ENCODE measurements at regions not wholly inside any gene's neighbourhood (a gene's known extent, or its start where the extent isn't known, plus 50 kb on each side); places are given as distances from the start of the nearest gene placed in this dataset.

DNA sequence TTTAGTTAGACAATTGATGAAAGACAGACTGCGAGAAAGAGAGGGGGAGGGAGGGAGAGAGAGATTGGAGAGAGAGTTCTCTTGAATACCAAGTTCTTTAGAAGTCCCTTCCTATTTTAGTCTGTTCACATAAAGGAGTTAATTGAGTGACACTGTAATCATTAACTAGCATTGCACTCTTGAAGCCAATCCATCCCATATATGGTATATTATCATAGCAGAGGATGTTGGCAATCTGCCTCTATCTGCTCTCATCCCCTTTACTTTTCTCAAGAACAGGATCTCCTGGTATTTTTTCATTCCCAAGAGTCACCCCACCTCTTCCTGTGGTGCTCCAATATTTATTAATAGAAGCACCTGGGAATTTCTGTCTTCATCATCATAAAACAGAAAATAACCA lies 959.6 kb upstream of the NDST4 start:
- Histone ChIP-seq H3K4me3 (no peak overlapping the region), H3K27me3 (no peaks in the 10 kb centered on the region), H3K36me3 (no peaks in the 10 kb centered on the region), H3K9me3 (no peaks in the 10 kb centered on the region), H3K4me1 (no peaks in the 10 kb centered on the region), H3K27ac (no peak overlapping the region)
- intact Hi-C loops (cut with DNase I) = no loop called here
- no peak for DNase-seq (ENCODE audit: extremely low spot score in 2 of 2)
- TF ChIP-seq, protein P1, sequence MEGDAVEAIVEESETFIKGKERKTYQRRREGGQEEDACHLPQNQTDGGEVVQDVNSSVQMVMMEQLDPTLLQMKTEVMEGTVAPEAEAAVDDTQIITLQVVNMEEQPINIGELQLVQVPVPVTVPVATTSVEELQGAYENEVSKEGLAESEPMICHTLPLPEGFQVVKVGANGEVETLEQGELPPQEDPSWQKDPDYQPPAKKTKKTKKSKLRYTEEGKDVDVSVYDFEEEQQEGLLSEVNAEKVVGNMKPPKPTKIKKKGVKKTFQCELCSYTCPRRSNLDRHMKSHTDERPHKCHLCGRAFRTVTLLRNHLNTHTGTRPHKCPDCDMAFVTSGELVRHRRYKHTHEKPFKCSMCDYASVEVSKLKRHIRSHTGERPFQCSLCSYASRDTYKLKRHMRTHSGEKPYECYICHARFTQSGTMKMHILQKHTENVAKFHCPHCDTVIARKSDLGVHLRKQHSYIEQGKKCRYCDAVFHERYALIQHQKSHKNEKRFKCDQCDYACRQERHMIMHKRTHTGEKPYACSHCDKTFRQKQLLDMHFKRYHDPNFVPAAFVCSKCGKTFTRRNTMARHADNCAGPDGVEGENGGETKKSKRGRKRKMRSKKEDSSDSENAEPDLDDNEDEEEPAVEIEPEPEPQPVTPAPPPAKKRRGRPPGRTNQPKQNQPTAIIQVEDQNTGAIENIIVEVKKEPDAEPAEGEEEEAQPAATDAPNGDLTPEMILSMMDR (IDR thresholded peaks at IDR 0.05) = no peak
- TF ChIP-seq POLR2A (IDR thresholded peaks at IDR 0.05) (no peak), POLR2AphosphoS5 (IDR thresholded peaks at IDR 0.05; ENCODE audit: insufficient read depth in 1 of 2, low read depth in 1 of 2) (no peak)

DNA sequence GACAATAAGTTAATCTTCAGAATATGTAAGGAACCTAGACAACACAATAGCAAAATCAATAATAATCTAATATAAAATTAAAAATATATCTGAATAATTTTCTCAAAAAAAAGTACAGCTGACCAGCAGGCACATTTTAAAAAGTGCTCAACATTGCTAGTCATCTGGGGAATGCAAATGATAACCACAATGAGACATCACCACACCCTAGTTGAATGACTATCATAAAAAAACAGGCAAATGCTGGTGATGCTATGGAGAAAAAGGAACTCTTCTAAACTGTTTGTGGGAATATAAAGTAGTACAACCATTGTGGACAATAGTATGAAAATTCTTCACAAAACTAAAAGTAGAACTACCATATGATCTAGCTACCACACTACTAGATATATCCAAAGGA lies 956.9 kb upstream of the NDST4 start:
- Histone ChIP-seq H3K4me1 (no peaks in the 10 kb centered on the region), H3K9me3 (no peaks in the 10 kb centered on the region), H3K27me3 (no peaks in the 10 kb centered on the region), H3K36me3 (no peaks in the 10 kb centered on the region), H3K27ac (no peak overlapping the region), H3K4me3 (no peak overlapping the region)
- intact Hi-C loops (cut with DNase I) = no loop called here
- TF ChIP-seq POLR2A (IDR thresholded peaks at IDR 0.05) = no peak
- TF ChIP-seq, protein P1 (IDR thresholded peaks at IDR 0.05) = no peak
- no peak for TF ChIP-seq POLR2AphosphoS5 (IDR thresholded peaks at IDR 0.05; ENCODE audit: insufficient read depth in 1 of 2, low read depth in 1 of 2)
- no peak for DNase-seq (ENCODE audit: extremely low spot score in 2 of 2)

DNA sequence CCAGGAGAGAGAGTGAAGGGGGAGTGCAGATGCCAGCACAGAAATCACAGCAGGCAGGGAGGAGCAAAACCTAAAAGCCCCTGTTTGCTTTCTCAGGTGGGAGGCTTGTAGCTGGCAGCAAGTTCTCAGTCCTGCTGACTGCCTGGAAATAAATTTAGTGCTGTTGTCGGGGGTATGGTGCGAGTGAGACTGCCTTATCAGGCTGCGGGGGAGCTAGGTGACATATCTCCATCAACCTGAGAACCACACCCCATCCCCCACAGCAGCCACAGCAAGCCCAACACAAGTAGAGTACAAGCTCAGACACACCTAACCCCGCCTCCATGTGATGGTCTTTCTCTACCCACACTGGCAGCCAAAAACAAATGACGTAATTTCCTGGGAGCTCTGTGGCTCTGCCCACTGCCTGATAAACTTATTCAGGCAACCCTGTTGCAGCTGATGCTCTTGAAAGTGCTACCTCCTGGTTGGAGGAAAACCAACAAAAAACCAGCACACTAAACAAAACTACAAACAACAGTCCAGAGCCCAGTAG lies 953.4 kb upstream of the NDST4 start:
- TF ChIP-seq, protein P1 (IDR thresholded peaks at IDR 0.05) = no peak
- TF ChIP-seq POLR2A (IDR thresholded peaks at IDR 0.05) = no peak
- TF ChIP-seq POLR2AphosphoS5 (IDR thresholded peaks at IDR 0.05; ENCODE audit: insufficient read depth in 1 of 2, low read depth in 1 of 2) = no peak
- Histone ChIP-seq H3K4me1 (no peaks in the 10 kb centered on the region), H3K27ac (no peak overlapping the region), H3K36me3 (no peaks in the 10 kb centered on the region), H3K4me3 (no peak overlapping the region), H3K27me3 (no peaks in the 10 kb centered on the region), H3K9me3 (no peaks in the 10 kb centered on the region)
- DNase-seq (ENCODE audit: extremely low spot score in 2 of 2) = no peak
- intact Hi-C loops (cut with DNase I) = no loop called here

DNA sequence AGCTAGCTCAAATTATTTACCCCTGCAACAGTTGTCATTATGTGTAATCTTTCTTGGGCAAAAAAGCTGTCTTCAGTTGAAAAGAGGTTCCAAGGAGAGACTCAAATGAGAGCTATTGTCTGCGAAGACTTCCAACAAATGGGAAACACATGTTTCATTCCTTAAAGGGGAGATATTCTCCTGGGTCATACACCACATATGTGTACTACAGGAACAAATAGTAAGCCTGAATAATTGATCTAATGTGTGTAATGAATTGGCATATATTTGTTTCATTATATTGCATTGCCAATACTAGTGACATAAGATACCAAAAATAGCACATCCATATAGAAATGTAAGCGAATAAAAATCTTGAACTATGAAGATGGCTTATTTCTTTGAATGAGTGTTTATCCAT lies 950.9 kb upstream of the NDST4 start:
- no peaks in the 10 kb centered on the region for H3K36me3 ChIP-seq
- no peak for DNase-seq (ENCODE audit: extremely low spot score in 2 of 2)
- intact Hi-C loops (cut with DNase I) = no loop called here
- no peaks in the 10 kb centered on the region for H3K27me3 ChIP-seq
- H3K4me1 ChIP-seq = no peaks in the 10 kb centered on the region
- no peak overlapping the region for H3K27ac ChIP-seq
- TF ChIP-seq POLR2AphosphoS5 (IDR thresholded peaks at IDR 0.05; ENCODE audit: insufficient read depth in 1 of 2, low read depth in 1 of 2) (no peak), POLR2A (IDR thresholded peaks at IDR 0.05) (no peak)
- TF ChIP-seq, protein P1 (IDR thresholded peaks at IDR 0.05) = no peak
- no peak overlapping the region for H3K4me3 ChIP-seq
- no peaks in the 10 kb centered on the region for H3K9me3 ChIP-seq

DNA sequence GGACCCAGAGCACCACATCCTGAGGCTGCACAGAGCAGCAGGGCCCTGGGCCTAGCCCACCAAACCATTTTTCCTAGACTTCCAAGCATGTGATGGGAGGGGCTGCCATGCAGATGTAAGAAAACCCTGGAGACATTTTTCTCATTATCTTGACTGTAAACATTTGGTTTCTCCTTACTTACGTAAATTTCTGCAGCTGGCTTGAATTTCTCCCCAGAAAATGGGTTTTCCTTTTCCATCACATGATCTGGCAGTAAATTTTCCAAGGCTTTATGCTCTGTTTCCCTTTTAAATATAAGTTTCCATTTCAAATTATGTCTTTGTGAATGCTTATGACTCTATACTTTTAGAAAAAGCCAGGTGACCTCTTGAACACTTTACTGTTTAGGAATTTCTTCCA lies 945.9 kb upstream of the NDST4 start:
- Histone ChIP-seq H3K9me3 (no peaks in the 10 kb centered on the region), H3K27me3 (no peaks in the 10 kb centered on the region), H3K4me1 (no peaks in the 10 kb centered on the region), H3K36me3 (no peaks in the 10 kb centered on the region), H3K4me3 (no peak overlapping the region), H3K27ac (no peak overlapping the region)
- TF ChIP-seq POLR2A (IDR thresholded peaks at IDR 0.05) (no peak), POLR2AphosphoS5 (IDR thresholded peaks at IDR 0.05; ENCODE audit: insufficient read depth in 1 of 2, low read depth in 1 of 2) (no peak)
- TF ChIP-seq, protein P1 (IDR thresholded peaks at IDR 0.05) = no peak
- no peak for DNase-seq (ENCODE audit: extremely low spot score in 2 of 2)
- intact Hi-C loops (cut with DNase I) = no loop called here

Measured in vagina (tissue), 2 donors.